SU-DHL-6 (cell line): ENCODE measurements at regions not wholly inside any gene's neighbourhood (a gene's known extent, or its start where the extent isn't known, plus 50 kb on each side); places are given as distances from the start of the nearest gene placed in this dataset.

Source experiments
- H2AFZ ChIP-seq: fragments of 200-600 bp; sonication (generic); 2 replicates; pipeline ENCODE4 v1.6.1; 2014; ENCODE audit warnings: low read depth, mild to moderate bottlenecking, moderate library complexity, mixed read lengths, antibody characterized with exemption, low read length; ENCODE audit not compliant: severe bottlenecking
- H3F3A ChIP-seq: fragments of 200-600 bp; shearing (Covaris generic); 2 replicates; pipeline ENCODE4 v1.6.0; 2016; ENCODE audit warnings: antibody characterized with exemption, mild to moderate bottlenecking; ENCODE audit not compliant: insufficient read depth
- H3K27ac ChIP-seq: fragments of 200-600 bp; sonication (generic); 2 replicates; pipeline ENCODE4 v1.5.1; 2016; ENCODE audit warnings: low read depth, mild to moderate bottlenecking, low read length, moderate library complexity, mixed read lengths
- H3K27me3 ChIP-seq: fragments of 200-600 bp; sonication (generic), shearing (Covaris generic); 2 replicates; pipeline ENCODE4 v1.6.0; 2014; ENCODE audit warnings: mild to moderate bottlenecking, low read length
- H3K36me3 ChIP-seq: fragments of 200-600 bp; sonication (generic); 2 replicates; pipeline ENCODE4 v1.6.1; 2014; ENCODE audit warnings: mild to moderate bottlenecking, low read length, mixed read lengths
- H3K4me2 ChIP-seq: fragments of 300-600, 200-600 bp; shearing (Covaris generic), sonication (generic); 2 replicates; pipeline ENCODE4 v1.6.0; 2014; ENCODE audit warnings: low read length, low read depth, mild to moderate bottlenecking; ENCODE audit not compliant: poor library complexity, severe bottlenecking
- H3K4me3 ChIP-seq: fragments of 200-600 bp; sonication (generic); 2 replicates; pipeline ENCODE4 v1.5.1; 2014; ENCODE audit warnings: antibody characterized with exemption, low read length, mild to moderate bottlenecking, mixed read lengths; ENCODE audit not compliant: insufficient read depth, poor library complexity, severe bottlenecking
- H3K79me2 ChIP-seq: fragments of 200-600 bp; sonication (generic); 2 replicates; pipeline ENCODE4 v1.6.1; 2014; ENCODE audit warnings: mild to moderate bottlenecking, low read length, moderate library complexity; ENCODE audit not compliant: insufficient read depth
- H3K9ac ChIP-seq: fragments of 200-600 bp; sonication (generic); 2 replicates; pipeline ENCODE4 v1.7.0; 2014; ENCODE audit warnings: mild to moderate bottlenecking, low read length
- H3K9me2 ChIP-seq: fragments of 200-600 bp; sonication (generic); replicated peaks from 2 replicates; pipeline ENCODE4 v1.6.1; 2014; ENCODE audit warnings: low read length; ENCODE audit not compliant: insufficient read depth
- H3K9me3 ChIP-seq: fragments of 200-600 bp; sonication (generic); 2 replicates; pipeline ENCODE4 v1.6.1; 2014; ENCODE audit warnings: low read length, mixed read lengths; ENCODE audit not compliant: insufficient read depth
- H4K20me1 ChIP-seq: fragments of 200-600 bp; sonication (generic); 2 replicates; pipeline ENCODE4 v1.6.1; 2014; ENCODE audit warnings: low read depth, mild to moderate bottlenecking, antibody characterized with exemption, low read length, moderate library complexity, mixed read lengths
- CTCF ChIP-seq: fragments of 200-600 bp; sonication (generic); IDR thresholded peaks from one replicate; pipeline ENCODE4 v1.5.1; 2017; ENCODE audit warnings: antibody characterized with exemption, mild to moderate bottlenecking, low read length, moderate library complexity; ENCODE audit not compliant: insufficient read depth, poor library complexity, severe bottlenecking
- EZH2phosphoT487 ChIP-seq: fragments of 200-600 bp; sonication (generic), shearing (Covaris generic); conservative IDR thresholded peaks from 2 replicates; pipeline ENCODE4 v1.6.1; 2018; ENCODE audit warnings: mild to moderate bottlenecking, antibody characterized with exemption, low read length, moderate library complexity, mixed read lengths

GRCh38 chr5:118637947-118638670, 350.2 kb downstream of the DTWD2 start:
- no peak overlapping the region for H3K4me3 ChIP-seq
- H3K9me3 ChIP-seq = no peaks in the 10 kb centered on the region
- no peak overlapping the region for H3K27ac ChIP-seq
- no peak overlapping the region for H2AFZ ChIP-seq
- H3K9ac ChIP-seq = no peak overlapping the region
- H3K36me3 ChIP-seq = no peaks in the 10 kb centered on the region
- H3F3A ChIP-seq = no peaks in the 10 kb centered on the region
- H4K20me1 ChIP-seq = no peaks in the 10 kb centered on the region
- no peak for TF ChIP-seq CTCF
- TF ChIP-seq EZH2phosphoT487 = no peak
- no peak overlapping the region for H3K4me2 ChIP-seq
- no peaks in the 10 kb centered on the region for H3K27me3 ChIP-seq
- H3K9me2 ChIP-seq = no peaks in the 10 kb centered on the region
- H3K79me2 ChIP-seq = no peaks in the 10 kb centered on the region

- Histone ChIP-seq H3K4me2 (no peak overlapping the region), H3K27me3 (no peaks in the 10 kb centered on the region), H3F3A (no peaks in the 10 kb centered on the region), H3K36me3 (no peaks in the 10 kb centered on the region), H2AFZ (no peak overlapping the region), H3K9me3 (no peaks in the 10 kb centered on the region), H3K9me2 (no peaks in the 10 kb centered on the region), H3K9ac (no peak overlapping the region), H3K79me2 (no peaks in the 10 kb centered on the region), H3K27ac (no peak overlapping the region), H4K20me1 (no peaks in the 10 kb centered on the region), H3K4me3 (no peak overlapping the region)
- TF ChIP-seq CTCF (no peak), EZH2phosphoT487 (no peak)
Measured at GRCh38 chr5:118628660-118629354, 359.5 kb downstream of the DTWD2 start.

- H3K9me2 ChIP-seq = no peaks in the 10 kb centered on the region
- no peak overlapping the region for H2AFZ ChIP-seq
- no peaks in the 10 kb centered on the region for H3F3A ChIP-seq
- H3K9me3 ChIP-seq = no peaks in the 10 kb centered on the region
- no peaks in the 10 kb centered on the region for H3K79me2 ChIP-seq
- H3K9ac ChIP-seq = no peak overlapping the region
- no peaks in the 10 kb centered on the region for H3K36me3 ChIP-seq
- TF ChIP-seq EZH2phosphoT487 (no peak), CTCF (no peak)
- H3K27ac ChIP-seq = no peak overlapping the region
- H3K27me3 ChIP-seq = no peaks in the 10 kb centered on the region
- no peak overlapping the region for H3K4me3 ChIP-seq
- no peak overlapping the region for H3K4me2 ChIP-seq
- no peaks in the 10 kb centered on the region for H4K20me1 ChIP-seq
Measured at GRCh38 chr5:118620233-118620632, 368.1 kb downstream of the DTWD2 start.
